Hepatocyte (in vitro differentiated cells): ENCODE measurements at regions not wholly inside any gene's neighbourhood (a gene's known extent, or its start where the extent isn't known, plus 50 kb on each side); places are given as distances from the start of the nearest gene placed in this dataset.

Source experiments
- EZH2phosphoT487 ChIP-seq: fragments of 200-600 bp; sonication (generic); IDR thresholded peaks from one replicate; pipeline ENCODE4 v1.6.1; 2018; ENCODE audit warnings: antibody characterized with exemption, mild to moderate bottlenecking, low read depth, moderate library complexity; ENCODE audit not compliant: unreplicated experiment, severe bottlenecking
- TF ChIP-seq, protein P1 (sequence below): fragments of 200-600 bp; sonication (generic); IDR thresholded peaks from 2 replicates; pipeline ENCODE4 v1.5.1; 2016; ENCODE audit warnings: antibody characterized with exemption, mild to moderate bottlenecking; ENCODE audit not compliant: poor library complexity

DNA sequence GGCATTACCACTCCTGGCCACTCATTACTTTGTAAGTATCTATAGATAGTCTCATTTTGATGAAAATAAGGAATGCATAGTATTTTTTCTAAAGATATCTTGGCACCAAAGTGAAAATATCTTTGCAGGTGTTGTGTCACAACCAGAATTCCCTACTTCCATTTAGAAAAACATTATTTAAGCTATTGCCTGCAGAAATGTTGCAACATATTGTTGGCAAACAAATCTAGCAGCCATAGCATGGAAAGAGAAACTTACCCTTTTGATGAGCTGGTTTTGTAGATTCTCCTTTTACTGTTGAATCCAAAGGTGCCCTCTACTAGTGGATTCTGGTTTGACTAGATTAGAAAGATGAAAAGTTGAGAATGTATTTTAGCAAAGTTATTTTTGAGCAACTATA lies 138.8 kb downstream of the AREG start:
- TF ChIP-seq, protein P1, sequence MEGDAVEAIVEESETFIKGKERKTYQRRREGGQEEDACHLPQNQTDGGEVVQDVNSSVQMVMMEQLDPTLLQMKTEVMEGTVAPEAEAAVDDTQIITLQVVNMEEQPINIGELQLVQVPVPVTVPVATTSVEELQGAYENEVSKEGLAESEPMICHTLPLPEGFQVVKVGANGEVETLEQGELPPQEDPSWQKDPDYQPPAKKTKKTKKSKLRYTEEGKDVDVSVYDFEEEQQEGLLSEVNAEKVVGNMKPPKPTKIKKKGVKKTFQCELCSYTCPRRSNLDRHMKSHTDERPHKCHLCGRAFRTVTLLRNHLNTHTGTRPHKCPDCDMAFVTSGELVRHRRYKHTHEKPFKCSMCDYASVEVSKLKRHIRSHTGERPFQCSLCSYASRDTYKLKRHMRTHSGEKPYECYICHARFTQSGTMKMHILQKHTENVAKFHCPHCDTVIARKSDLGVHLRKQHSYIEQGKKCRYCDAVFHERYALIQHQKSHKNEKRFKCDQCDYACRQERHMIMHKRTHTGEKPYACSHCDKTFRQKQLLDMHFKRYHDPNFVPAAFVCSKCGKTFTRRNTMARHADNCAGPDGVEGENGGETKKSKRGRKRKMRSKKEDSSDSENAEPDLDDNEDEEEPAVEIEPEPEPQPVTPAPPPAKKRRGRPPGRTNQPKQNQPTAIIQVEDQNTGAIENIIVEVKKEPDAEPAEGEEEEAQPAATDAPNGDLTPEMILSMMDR, result no peak
- TF ChIP-seq EZH2phosphoT487, result no peak
